SU-DHL-6 (cell line): ENCODE measurements at regions not wholly inside any gene's neighbourhood (a gene's known extent, or its start where the extent isn't known, plus 50 kb on each side); places are given as distances from the start of the nearest gene placed in this dataset.

Experiments
- H2AFZ ChIP-seq: fragments of 200-600 bp; sonication (generic); 2 replicates; pipeline ENCODE4 v1.6.1; 2014; ENCODE audit warnings: low read depth, mild to moderate bottlenecking, moderate library complexity, mixed read lengths, antibody characterized with exemption, low read length; ENCODE audit not compliant: severe bottlenecking
- H3F3A ChIP-seq: fragments of 200-600 bp; shearing (Covaris generic); 2 replicates; pipeline ENCODE4 v1.6.0; 2016; ENCODE audit warnings: antibody characterized with exemption, mild to moderate bottlenecking; ENCODE audit not compliant: insufficient read depth
- H3K27ac ChIP-seq: fragments of 200-600 bp; sonication (generic); 2 replicates; pipeline ENCODE4 v1.5.1; 2016; ENCODE audit warnings: low read depth, mild to moderate bottlenecking, low read length, moderate library complexity, mixed read lengths
- H3K27me3 ChIP-seq: fragments of 200-600 bp; sonication (generic), shearing (Covaris generic); 2 replicates; pipeline ENCODE4 v1.6.0; 2014; ENCODE audit warnings: mild to moderate bottlenecking, low read length
- H3K36me3 ChIP-seq: fragments of 200-600 bp; sonication (generic); 2 replicates; pipeline ENCODE4 v1.6.1; 2014; ENCODE audit warnings: mild to moderate bottlenecking, low read length, mixed read lengths
- H3K4me2 ChIP-seq: fragments of 300-600, 200-600 bp; shearing (Covaris generic), sonication (generic); 2 replicates; pipeline ENCODE4 v1.6.0; 2014; ENCODE audit warnings: low read length, low read depth, mild to moderate bottlenecking; ENCODE audit not compliant: poor library complexity, severe bottlenecking
- H3K4me3 ChIP-seq: fragments of 200-600 bp; sonication (generic); 2 replicates; pipeline ENCODE4 v1.5.1; 2014; ENCODE audit warnings: antibody characterized with exemption, low read length, mild to moderate bottlenecking, mixed read lengths; ENCODE audit not compliant: insufficient read depth, poor library complexity, severe bottlenecking
- H3K79me2 ChIP-seq: fragments of 200-600 bp; sonication (generic); 2 replicates; pipeline ENCODE4 v1.6.1; 2014; ENCODE audit warnings: mild to moderate bottlenecking, low read length, moderate library complexity; ENCODE audit not compliant: insufficient read depth
- H3K9ac ChIP-seq: fragments of 200-600 bp; sonication (generic); 2 replicates; pipeline ENCODE4 v1.7.0; 2014; ENCODE audit warnings: mild to moderate bottlenecking, low read length
- H3K9me2 ChIP-seq: fragments of 200-600 bp; sonication (generic); replicated peaks from 2 replicates; pipeline ENCODE4 v1.6.1; 2014; ENCODE audit warnings: low read length; ENCODE audit not compliant: insufficient read depth
- H3K9me3 ChIP-seq: fragments of 200-600 bp; sonication (generic); 2 replicates; pipeline ENCODE4 v1.6.1; 2014; ENCODE audit warnings: low read length, mixed read lengths; ENCODE audit not compliant: insufficient read depth
- H4K20me1 ChIP-seq: fragments of 200-600 bp; sonication (generic); 2 replicates; pipeline ENCODE4 v1.6.1; 2014; ENCODE audit warnings: low read depth, mild to moderate bottlenecking, antibody characterized with exemption, low read length, moderate library complexity, mixed read lengths
- CTCF ChIP-seq: fragments of 200-600 bp; sonication (generic); IDR thresholded peaks from one replicate; pipeline ENCODE4 v1.5.1; 2017; ENCODE audit warnings: antibody characterized with exemption, mild to moderate bottlenecking, low read length, moderate library complexity; ENCODE audit not compliant: insufficient read depth, poor library complexity, severe bottlenecking
- EZH2phosphoT487 ChIP-seq: fragments of 200-600 bp; sonication (generic), shearing (Covaris generic); conservative IDR thresholded peaks from 2 replicates; pipeline ENCODE4 v1.6.1; 2018; ENCODE audit warnings: mild to moderate bottlenecking, antibody characterized with exemption, low read length, moderate library complexity, mixed read lengths

GRCh38 chr10:28471652-28472050 is 61.3 kb upstream of the WAC start:
- Histone ChIP-seq H3K27me3 (no peaks in the 10 kb centered on the region), H3F3A (no peaks in the 10 kb centered on the region), H4K20me1 (no peaks in the 10 kb centered on the region), H3K4me3 (no peak overlapping the region), H3K9me3 (no peaks in the 10 kb centered on the region), H2AFZ (no peak overlapping the region), H3K27ac (no peak overlapping the region), H3K4me2 (no peak overlapping the region), H3K9me2 (no peaks in the 10 kb centered on the region), H3K79me2 (no peaks in the 10 kb centered on the region), H3K36me3 (no peaks in the 10 kb centered on the region), H3K9ac (no peak overlapping the region)
- TF ChIP-seq EZH2phosphoT487 (no peak), CTCF (no peak)

- no peak overlapping the region for H3K4me2 ChIP-seq
- no peaks in the 10 kb centered on the region for H4K20me1 ChIP-seq
- no peaks in the 10 kb centered on the region for H3K79me2 ChIP-seq
- no peaks in the 10 kb centered on the region for H3K27me3 ChIP-seq
- TF ChIP-seq EZH2phosphoT487 (no peak), CTCF (no peak)
- no peak overlapping the region for H3K27ac ChIP-seq
- no peak overlapping the region for H2AFZ ChIP-seq
- no peaks in the 10 kb centered on the region for H3F3A ChIP-seq
- no peaks in the 10 kb centered on the region for H3K36me3 ChIP-seq
- no peak overlapping the region for H3K4me3 ChIP-seq
- H3K9ac ChIP-seq = no peak overlapping the region
- no peaks in the 10 kb centered on the region for H3K9me2 ChIP-seq
- H3K9me3 ChIP-seq = no peaks in the 10 kb centered on the region
These were observed 54.3 kb upstream of the WAC start for GRCh38 chr10:28478646-28479045.

GRCh38 chr10:28479425-28479865 is 53.5 kb upstream of the WAC start:
- Histone ChIP-seq H3K27ac (no peak overlapping the region), H3K4me3 (no peak overlapping the region)

More at GRCh38 chr10:28479425-28479865, 53.5 kb upstream of the WAC start:
- no peaks in the 10 kb centered on the region for H4K20me1 ChIP-seq
- no peak overlapping the region for H2AFZ ChIP-seq
- H3K9me3 ChIP-seq = no peaks in the 10 kb centered on the region
- H3K27me3 ChIP-seq = no peaks in the 10 kb centered on the region
- H3K9me2 ChIP-seq = no peaks in the 10 kb centered on the region
- no peaks in the 10 kb centered on the region for H3F3A ChIP-seq
- no peak overlapping the region for H3K9ac ChIP-seq
- H3K36me3 ChIP-seq = no peaks in the 10 kb centered on the region
- no peak overlapping the region for H3K4me2 ChIP-seq
- TF ChIP-seq EZH2phosphoT487 (no peak), CTCF (no peak)
- no peaks in the 10 kb centered on the region for H3K79me2 ChIP-seq
